ENCODE measurements at regions not wholly inside any gene's neighbourhood (a gene's known extent, or its start where the extent isn't known, plus 50 kb on each side); places are given as distances from the start of the nearest gene placed in this dataset.

- no peak overlapping the region for H3K4me2 ChIP-seq (ENCODE audit: low read length, poor library complexity, severe bottlenecking)
- no peak overlapping the region for H2AK5ac ChIP-seq (ENCODE audit: low read length, severe bottlenecking)
- no peak overlapping the region for H2BK120ac ChIP-seq (ENCODE audit: low read depth, low read length)
- H2BK5ac ChIP-seq (ENCODE audit: low read depth, low read length, poor library complexity, severe bottlenecking) = no peak overlapping the region
- no peak overlapping the region for H3K4me3 ChIP-seq (ENCODE audit: insufficient read depth in 1 of 2, low read depth in 1 of 2, low read length in 2 of 2)
- H3K4me1 ChIP-seq (ENCODE audit: control insufficient read depth, insufficient read depth, low read depth, low read length) = no peaks in the 10 kb centered on the region
- no peaks in the 10 kb centered on the region for H3K27me3 ChIP-seq (ENCODE audit: control insufficient read depth in 1 of 2, insufficient read depth in 1 of 2, low read length in 2 of 2)
- H3K9ac ChIP-seq (ENCODE audit: low read length) = peak overlapping the region; percentile 8
- no peak overlapping the region for H2BK15ac ChIP-seq (ENCODE audit: low read depth, poor library complexity, severe bottlenecking)
- H3K23ac ChIP-seq (ENCODE audit: low read length in 2 of 2) = no peak overlapping the region
- DNase-seq = peak; percentile 32
- H3K79me1 ChIP-seq (replicated peaks; ENCODE audit: low read length, poor library complexity, severe bottlenecking) = no peaks in the 10 kb centered on the region
- WGBS = 93% methylated on average over 2 of the region's 3 CpGs
- H2AFZ ChIP-seq (ENCODE audit: low read depth, low read length) = no peak overlapping the region
- no peak overlapping the region for H3K27ac ChIP-seq (ENCODE audit: low read length, poor library complexity, severe bottlenecking)
- H3K18ac ChIP-seq (ENCODE audit: low read depth in 1 of 2, low read length in 2 of 2) = no peak overlapping the region
- no peak overlapping the region for H3K4ac ChIP-seq (ENCODE audit: low read depth in 1 of 2, low read length in 2 of 2)
- H4K8ac ChIP-seq (ENCODE audit: low read length) = no peak overlapping the region
- no peaks in the 10 kb centered on the region for H3K36me3 ChIP-seq (ENCODE audit: control insufficient read depth in 1 of 2, insufficient read depth in 2 of 2, low read depth in 1 of 2, low read length in 2 of 2)
- peaks cover 5% of the 10 kb centered on the region for H3K9me3 ChIP-seq (ENCODE audit: control insufficient read depth, low read length)
- no peak overlapping the region for H2BK12ac ChIP-seq (ENCODE audit: low read length in 2 of 2)
- no peak overlapping the region for H3K14ac ChIP-seq (ENCODE audit: low read length in 2 of 2)
- H4K91ac ChIP-seq (ENCODE audit: low read length) = no peak overlapping the region
Measured at GRCh38 chr5:164672931-164673694, 1167.7 kb downstream of the MAT2B start.

DNA sequence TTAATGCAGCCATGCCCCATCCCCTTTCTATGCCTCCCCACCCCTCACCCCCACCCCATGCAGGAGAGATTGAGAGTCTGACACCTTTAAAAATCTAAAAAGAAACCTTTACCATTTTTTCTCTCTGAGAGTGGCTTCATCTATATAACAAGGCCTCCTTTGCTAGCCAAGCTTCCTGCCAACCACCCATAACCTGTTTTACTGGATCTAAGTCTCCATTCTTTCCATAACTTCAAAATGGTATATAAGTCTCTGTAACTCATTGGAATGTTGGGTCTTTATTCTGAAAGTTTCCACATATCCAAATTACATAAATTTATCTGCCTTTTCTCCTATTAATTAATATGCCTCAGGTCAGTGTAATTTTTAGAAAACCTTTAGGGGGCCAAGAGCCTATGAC lies 1174.0 kb downstream of the MAT2B start:
- Histone ChIP-seq H2AK5ac (ENCODE audit: low read length, severe bottlenecking) (no peak overlapping the region), H2BK120ac (ENCODE audit: low read depth, low read length) (no peak overlapping the region), H3K79me1 (replicated peaks; ENCODE audit: low read length, poor library complexity, severe bottlenecking) (no peaks in the 10 kb centered on the region), H3K18ac (ENCODE audit: low read depth in 1 of 2, low read length in 2 of 2) (no peak overlapping the region), H3K23ac (ENCODE audit: low read length in 2 of 2) (no peak overlapping the region), H3K9me3 (ENCODE audit: control insufficient read depth, low read length) (peaks cover 5% of the 10 kb centered on the region), H3K36me3 (ENCODE audit: control insufficient read depth in 1 of 2, insufficient read depth in 2 of 2, low read depth in 1 of 2, low read length in 2 of 2) (no peaks in the 10 kb centered on the region), H2BK12ac (ENCODE audit: low read length in 2 of 2) (no peak overlapping the region), H3K4me2 (ENCODE audit: low read length, poor library complexity, severe bottlenecking) (no peak overlapping the region), H4K91ac (ENCODE audit: low read length) (no peak overlapping the region), H2AFZ (ENCODE audit: low read depth, low read length) (no peak overlapping the region), H3K27me3 (ENCODE audit: control insufficient read depth in 1 of 2, insufficient read depth in 1 of 2, low read length in 2 of 2) (no peaks in the 10 kb centered on the region), H3K27ac (ENCODE audit: low read length, poor library complexity, severe bottlenecking) (no peak overlapping the region), H2BK5ac (ENCODE audit: low read depth, low read length, poor library complexity, severe bottlenecking) (no peak overlapping the region), H3K14ac (ENCODE audit: low read length in 2 of 2) (no peak overlapping the region), H2BK15ac (ENCODE audit: low read depth, poor library complexity, severe bottlenecking) (no peak overlapping the region), H3K4ac (ENCODE audit: low read depth in 1 of 2, low read length in 2 of 2) (no peak overlapping the region), H3K9ac (ENCODE audit: low read length) (no peak overlapping the region), H3K4me3 (ENCODE audit: insufficient read depth in 1 of 2, low read depth in 1 of 2, low read length in 2 of 2) (no peak overlapping the region), H3K4me1 (ENCODE audit: control insufficient read depth, insufficient read depth, low read depth, low read length) (no peaks in the 10 kb centered on the region), H4K8ac (ENCODE audit: low read length) (no peak overlapping the region)
- DNase-seq = no peak

DNA sequence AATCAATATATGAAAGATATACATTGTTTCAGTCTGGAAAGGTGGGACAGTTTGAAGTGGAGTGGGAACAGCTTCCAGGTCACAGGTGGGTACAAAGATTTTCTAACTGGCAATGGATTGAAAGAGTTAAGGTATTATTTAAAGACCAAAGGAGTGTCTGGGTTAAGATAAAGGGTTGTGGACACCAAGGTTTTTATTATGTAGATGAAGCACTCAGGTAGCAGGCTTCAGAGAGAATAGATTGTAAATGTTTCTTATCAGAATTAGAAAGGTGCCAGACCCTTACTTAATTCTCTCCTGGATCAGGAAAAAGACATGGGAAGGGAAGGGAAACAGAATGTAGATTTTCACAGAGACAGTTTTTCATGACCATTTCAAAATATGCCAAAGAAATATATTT lies 1174.8 kb downstream of the MAT2B start:
- H2BK120ac ChIP-seq (ENCODE audit: low read depth, low read length) = no peak overlapping the region
- no peak overlapping the region for H3K9ac ChIP-seq (ENCODE audit: low read length)
- no peak overlapping the region for H3K4ac ChIP-seq (ENCODE audit: low read depth in 1 of 2, low read length in 2 of 2)
- H3K14ac ChIP-seq (ENCODE audit: low read length in 2 of 2) = no peak overlapping the region
- H2AK5ac ChIP-seq (ENCODE audit: low read length, severe bottlenecking) = no peak overlapping the region
- no peak overlapping the region for H4K8ac ChIP-seq (ENCODE audit: low read length)
- H3K18ac ChIP-seq (ENCODE audit: low read depth in 1 of 2, low read length in 2 of 2) = no peak overlapping the region
- no peak overlapping the region for H2BK5ac ChIP-seq (ENCODE audit: low read depth, low read length, poor library complexity, severe bottlenecking)
- no peak overlapping the region for H4K91ac ChIP-seq (ENCODE audit: low read length)
- no peaks in the 10 kb centered on the region for H3K27me3 ChIP-seq (ENCODE audit: control insufficient read depth in 1 of 2, insufficient read depth in 1 of 2, low read length in 2 of 2)
- H3K27ac ChIP-seq (ENCODE audit: low read length, poor library complexity, severe bottlenecking) = no peak overlapping the region
- DNase-seq = no peak
- H3K9me3 ChIP-seq (ENCODE audit: control insufficient read depth, low read length) = peaks cover 5% of the 10 kb centered on the region
- H3K4me1 ChIP-seq (ENCODE audit: control insufficient read depth, insufficient read depth, low read depth, low read length) = no peaks in the 10 kb centered on the region
- no peaks in the 10 kb centered on the region for H3K36me3 ChIP-seq (ENCODE audit: control insufficient read depth in 1 of 2, insufficient read depth in 2 of 2, low read depth in 1 of 2, low read length in 2 of 2)
- H2BK12ac ChIP-seq (ENCODE audit: low read length in 2 of 2) = no peak overlapping the region
- no peak overlapping the region for H2BK15ac ChIP-seq (ENCODE audit: low read depth, poor library complexity, severe bottlenecking)
- H3K23ac ChIP-seq (ENCODE audit: low read length in 2 of 2) = no peak overlapping the region
- H3K79me1 ChIP-seq (replicated peaks; ENCODE audit: low read length, poor library complexity, severe bottlenecking) = no peaks in the 10 kb centered on the region
- H3K4me3 ChIP-seq (ENCODE audit: insufficient read depth in 1 of 2, low read depth in 1 of 2, low read length in 2 of 2) = no peak overlapping the region
- H3K4me2 ChIP-seq (ENCODE audit: low read length, poor library complexity, severe bottlenecking) = no peak overlapping the region
- H2AFZ ChIP-seq (ENCODE audit: low read depth, low read length) = no peak overlapping the region

DNA sequence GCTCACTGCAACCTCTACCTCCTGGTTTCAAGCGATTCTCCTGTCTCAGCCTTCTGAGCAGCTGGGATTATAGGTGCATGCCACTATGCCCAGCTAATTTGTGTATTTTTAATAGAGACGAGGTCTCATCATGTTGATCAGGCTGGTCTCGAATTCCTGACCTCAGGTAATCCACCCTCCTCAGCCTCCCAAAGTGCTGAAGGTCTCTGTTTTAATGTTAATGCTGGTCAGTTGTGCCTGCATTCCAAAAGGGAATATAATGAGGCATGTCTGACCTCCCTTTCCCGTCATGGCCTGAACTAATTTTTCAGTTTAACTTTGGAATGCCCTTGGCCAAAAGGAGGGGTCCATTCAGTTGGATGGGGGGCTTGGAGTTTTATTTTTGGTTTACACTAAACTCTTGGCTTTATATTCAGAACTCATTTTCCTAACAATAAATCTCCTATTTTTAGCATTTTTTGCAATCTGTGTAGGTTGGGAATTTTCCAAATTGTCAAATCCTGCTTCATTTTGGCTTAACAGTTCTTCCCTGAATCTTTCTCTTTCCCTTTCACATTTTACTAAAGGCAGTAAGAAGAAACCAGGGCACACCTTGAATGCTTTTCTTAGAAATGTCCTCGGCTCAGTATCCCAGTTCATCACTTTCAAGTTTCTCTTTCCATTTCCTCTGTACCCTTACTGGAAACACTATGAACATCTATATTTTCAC lies 1175.5 kb downstream of the MAT2B start:
- Histone ChIP-seq H3K18ac (ENCODE audit: low read depth in 1 of 2, low read length in 2 of 2) (no peak overlapping the region), H2BK12ac (ENCODE audit: low read length in 2 of 2) (no peak overlapping the region), H2BK120ac (ENCODE audit: low read depth, low read length) (no peak overlapping the region), H3K79me1 (replicated peaks; ENCODE audit: low read length, poor library complexity, severe bottlenecking) (no peaks in the 10 kb centered on the region), H3K4me1 (ENCODE audit: control insufficient read depth, insufficient read depth, low read depth, low read length) (no peaks in the 10 kb centered on the region), H2AK5ac (ENCODE audit: low read length, severe bottlenecking) (no peak overlapping the region), H3K27me3 (ENCODE audit: control insufficient read depth in 1 of 2, insufficient read depth in 1 of 2, low read length in 2 of 2) (no peaks in the 10 kb centered on the region), H2AFZ (ENCODE audit: low read depth, low read length) (no peak overlapping the region), H3K4ac (ENCODE audit: low read depth in 1 of 2, low read length in 2 of 2) (no peak overlapping the region), H3K27ac (ENCODE audit: low read length, poor library complexity, severe bottlenecking) (no peak overlapping the region), H3K4me3 (ENCODE audit: insufficient read depth in 1 of 2, low read depth in 1 of 2, low read length in 2 of 2) (no peak overlapping the region), H3K9me3 (ENCODE audit: control insufficient read depth, low read length) (peaks cover 5% of the 10 kb centered on the region), H3K9ac (ENCODE audit: low read length) (no peak overlapping the region), H3K14ac (ENCODE audit: low read length in 2 of 2) (no peak overlapping the region), H3K23ac (ENCODE audit: low read length in 2 of 2) (no peak overlapping the region), H3K36me3 (ENCODE audit: control insufficient read depth in 1 of 2, insufficient read depth in 2 of 2, low read depth in 1 of 2, low read length in 2 of 2) (no peaks in the 10 kb centered on the region), H2BK5ac (ENCODE audit: low read depth, low read length, poor library complexity, severe bottlenecking) (no peak overlapping the region), H3K4me2 (ENCODE audit: low read length, poor library complexity, severe bottlenecking) (no peak overlapping the region), H4K91ac (ENCODE audit: low read length) (no peak overlapping the region), H2BK15ac (ENCODE audit: low read depth, poor library complexity, severe bottlenecking) (no peak overlapping the region), H4K8ac (ENCODE audit: low read length) (no peak overlapping the region)
- no peak for DNase-seq
- 70% methylated on average over 2 of the region's 5 CpGs for WGBS
